Left ventricle myocardium inferior (tissue), 1 donor: ENCODE measurements at regions not wholly inside any gene's neighbourhood (a gene's known extent, or its start where the extent isn't known, plus 50 kb on each side); places are given as distances from the start of the nearest gene placed in this dataset.

Experiments used
- DNase-seq: peaks from one replicate; pipeline ENCODE4 v3.0.0-alpha.2; 2020
- H3K27ac ChIP-seq: fragments of 200-600 bp; replicated peaks from 2 replicates; pipeline ENCODE4 v1.8.0; 2021
- H3K27me3 ChIP-seq: fragments of 200-600 bp; 2 replicates; pipeline ENCODE4 v1.8.0; 2021; ENCODE audit warnings: low read depth
- H3K36me3 ChIP-seq: fragments of 200-600 bp; 2 replicates; pipeline ENCODE4 v1.8.0; 2021
- H3K4me1 ChIP-seq: fragments of 200-600 bp; 2 replicates; pipeline ENCODE4 v1.8.0; 2021
- H3K4me3 ChIP-seq: fragments of 200-600 bp; 2 replicates; pipeline ENCODE4 v1.8.0; 2021; ENCODE audit warnings: mild to moderate bottlenecking, moderate library complexity
- H3K9me3 ChIP-seq: fragments of 200-600 bp; replicated peaks from 2 replicates; pipeline ENCODE4 v1.8.0; 2021
- CTCF ChIP-seq: fragments of 200-600 bp; IDR thresholded peaks from 2 replicates; pipeline ENCODE4 v1.8.0; 2021; ENCODE audit warnings: antibody characterized with exemption, mild to moderate bottlenecking, borderline replicate concordance
- intact Hi-C: fragments of 100-400 bp; cut with micrococcal nuclease; formaldehyde crosslinking; loops from one replicate; pipeline ENCODE4 v1.11.0; 2022
- donor health status: DM: no; HTN: yes; CAD: no; lungs with severe emphysema.

- Histone ChIP-seq H3K36me3 (no peaks in the 10 kb centered on the region), H3K4me1 (no peaks in the 10 kb centered on the region), H3K27me3 (no peaks in the 10 kb centered on the region), H3K4me3 (no peak overlapping the region), H3K27ac (no peak overlapping the region), H3K9me3 (no peaks in the 10 kb centered on the region)
- no peak for TF ChIP-seq CTCF
- DNase-seq, result no peak
- intact Hi-C loops, result no loop called here
Measured at GRCh38 chr12:24483732-24484131, 465.2 kb downstream of the BCAT1 start.

GRCh38 chr12:24482882-24483604, 465.9 kb downstream of the BCAT1 start:
- H3K36me3 ChIP-seq, result no peaks in the 10 kb centered on the region
- intact Hi-C loops, result no loop called here
- DNase-seq, result no peak
- H3K9me3 ChIP-seq, result no peaks in the 10 kb centered on the region
- H3K27ac ChIP-seq, result no peak overlapping the region
- H3K4me1 ChIP-seq, result no peaks in the 10 kb centered on the region
- TF ChIP-seq CTCF, result no peak
- H3K4me3 ChIP-seq, result no peak overlapping the region
- H3K27me3 ChIP-seq, result no peaks in the 10 kb centered on the region

- Histone ChIP-seq H3K27ac (no peak overlapping the region), H3K36me3 (no peaks in the 10 kb centered on the region), H3K4me3 (no peak overlapping the region), H3K9me3 (no peaks in the 10 kb centered on the region), H3K27me3 (no peaks in the 10 kb centered on the region), H3K4me1 (no peaks in the 10 kb centered on the region)
- no peak for TF ChIP-seq CTCF
- DNase-seq, result no peak
- intact Hi-C loops, result no loop called here
Measured at GRCh38 chr12:24482044-24482443, 466.9 kb downstream of the BCAT1 start.

- H3K4me1 ChIP-seq, result no peaks in the 10 kb centered on the region
- TF ChIP-seq CTCF, result no peak
- no peak overlapping the region for H3K27ac ChIP-seq
- no peak for DNase-seq
- no peaks in the 10 kb centered on the region for H3K27me3 ChIP-seq
- intact Hi-C loops, result no loop called here
- H3K36me3 ChIP-seq, result no peaks in the 10 kb centered on the region
- H3K9me3 ChIP-seq, result no peaks in the 10 kb centered on the region
- H3K4me3 ChIP-seq, result no peak overlapping the region
Measured at GRCh38 chr12:24480766-24481449, 468.0 kb downstream of the BCAT1 start.

- H3K27me3 ChIP-seq, result no peaks in the 10 kb centered on the region
- H3K9me3 ChIP-seq, result no peaks in the 10 kb centered on the region
- DNase-seq, result no peak
- no peak for TF ChIP-seq CTCF
- intact Hi-C loops, result no loop called here
- H3K4me3 ChIP-seq, result no peak overlapping the region
- no peaks in the 10 kb centered on the region for H3K36me3 ChIP-seq
- no peak overlapping the region for H3K27ac ChIP-seq
- H3K4me1 ChIP-seq, result no peaks in the 10 kb centered on the region
Measured at GRCh38 chr12:24479131-24479530, 469.8 kb downstream of the BCAT1 start.
